Suppressor macrophage (primary cell): ENCODE measurements at regions not wholly inside any gene's neighbourhood (a gene's known extent, or its start where the extent isn't known, plus 50 kb on each side); places are given as distances from the start of the nearest gene placed in this dataset.

ENCODE experiments used
- DNase-seq, 4 experiments: peaks; one replicate each; pipeline ENCODE4 v3.0.0-alpha.2; 2020 to 2022

GRCh38 chr2:120480346-120480902, 134.5 kb downstream of the INHBB start:
- no peak for DNase-seq

GRCh38 chr2:120480903-120481445, 135.0 kb downstream of the INHBB start:
- no peak for DNase-seq

GRCh38 chr2:120481446-120482194, 135.7 kb downstream of the INHBB start:
- DNase-seq, result no peak

- DNase-seq, result no peak
Observed at GRCh38 chr2:120482334-120482733, 136.4 kb downstream of the INHBB start.

- DNase-seq, result no peak
Observed at GRCh38 chr2:120483355-120483754, 137.4 kb downstream of the INHBB start.

- no peak for DNase-seq
Observed at GRCh38 chr2:120485096-120485495, 139.2 kb downstream of the INHBB start.

GRCh38 chr2:120486441-120486840, 140.5 kb downstream of the INHBB start:
- DNase-seq, result no peak

- no peak for DNase-seq
Observed at GRCh38 chr2:120486946-120487345, 141.0 kb downstream of the INHBB start.

- no peak for DNase-seq
Observed at GRCh38 chr2:120488531-120488930, 142.6 kb downstream of the INHBB start.

- no peak for DNase-seq
Observed at GRCh38 chr2:120489023-120489422, 143.1 kb downstream of the INHBB start.

GRCh38 chr2:120490091-120490798, 144.3 kb downstream of the INHBB start:
- no peak for DNase-seq

GRCh38 chr2:120491111-120491625, 145.2 kb downstream of the INHBB start:
- DNase-seq, result no peak

- DNase-seq, result no peak
Observed at GRCh38 chr2:120493231-120493630, 147.3 kb downstream of the INHBB start.

- DNase-seq, result no peak
Observed at GRCh38 chr2:120494446-120494845, 148.5 kb downstream of the INHBB start.

- DNase-seq, result no peak
Observed at GRCh38 chr2:120495586-120495985, 149.7 kb downstream of the INHBB start.

- DNase-seq, result no peak
Observed at GRCh38 chr2:120496235-120496634, 150.3 kb downstream of the INHBB start.

- no peak for DNase-seq
Observed at GRCh38 chr2:120496759-120497158, 150.8 kb downstream of the INHBB start.

GRCh38 chr2:120497261-120497977, 151.5 kb downstream of the INHBB start:
- no peak for DNase-seq

GRCh38 chr2:120498121-120498520, 152.2 kb downstream of the INHBB start:
- DNase-seq, result peak; percentile 4 to 58 (median 40)

GRCh38 chr2:120498576-120499394, 152.8 kb downstream of the INHBB start:
- no peak for DNase-seq

- no peak for DNase-seq
Observed at GRCh38 chr2:120499784-120500495, 154.0 kb downstream of the INHBB start.
